Activated CD4-positive, alpha-beta T cell treated with anti-CD3 and anti-CD28 coated beads, Interleukin-2, amount 50 U/mL, for 1 hour (primary cell): ENCODE measurements at regions not wholly inside any gene's neighbourhood (a gene's known extent, or its start where the extent isn't known, plus 50 kb on each side); places are given as distances from the start of the nearest gene placed in this dataset.

ENCODE experiments used
- DNase-seq: peaks from one replicate; pipeline ENCODE4 v3.0.0-alpha.2; 2020

GRCh38 chr16:85174871-85175723 is 62.8 kb upstream of the CIBAR2 start:
- DNase-seq, result no peak

DNA sequence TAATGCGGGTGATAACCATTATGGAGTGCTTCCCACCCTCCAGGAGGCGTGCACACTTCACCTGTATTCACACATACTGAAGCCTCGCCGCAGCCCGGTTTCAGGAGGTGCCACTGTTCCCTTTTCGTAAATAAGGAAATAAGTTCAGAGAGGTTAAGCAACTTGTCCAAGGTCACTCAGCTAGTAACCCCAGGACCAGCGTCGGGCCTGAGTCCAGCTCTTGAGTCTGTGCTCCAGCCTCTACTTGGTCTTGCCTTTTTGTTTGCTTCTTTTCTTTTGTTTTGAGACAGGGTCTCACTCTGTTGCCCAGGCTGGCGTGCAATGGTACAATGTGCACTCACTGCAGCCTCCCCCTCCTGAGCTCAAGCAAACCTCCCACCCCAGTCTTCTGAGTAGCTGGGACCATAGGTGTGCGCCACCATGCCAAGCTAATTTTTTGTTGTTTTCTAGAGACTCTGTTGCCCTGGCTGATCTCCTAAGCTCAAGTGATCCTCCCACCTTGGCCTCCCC is 63.5 kb upstream of the CIBAR2 start:
- no peak for DNase-seq

DNA sequence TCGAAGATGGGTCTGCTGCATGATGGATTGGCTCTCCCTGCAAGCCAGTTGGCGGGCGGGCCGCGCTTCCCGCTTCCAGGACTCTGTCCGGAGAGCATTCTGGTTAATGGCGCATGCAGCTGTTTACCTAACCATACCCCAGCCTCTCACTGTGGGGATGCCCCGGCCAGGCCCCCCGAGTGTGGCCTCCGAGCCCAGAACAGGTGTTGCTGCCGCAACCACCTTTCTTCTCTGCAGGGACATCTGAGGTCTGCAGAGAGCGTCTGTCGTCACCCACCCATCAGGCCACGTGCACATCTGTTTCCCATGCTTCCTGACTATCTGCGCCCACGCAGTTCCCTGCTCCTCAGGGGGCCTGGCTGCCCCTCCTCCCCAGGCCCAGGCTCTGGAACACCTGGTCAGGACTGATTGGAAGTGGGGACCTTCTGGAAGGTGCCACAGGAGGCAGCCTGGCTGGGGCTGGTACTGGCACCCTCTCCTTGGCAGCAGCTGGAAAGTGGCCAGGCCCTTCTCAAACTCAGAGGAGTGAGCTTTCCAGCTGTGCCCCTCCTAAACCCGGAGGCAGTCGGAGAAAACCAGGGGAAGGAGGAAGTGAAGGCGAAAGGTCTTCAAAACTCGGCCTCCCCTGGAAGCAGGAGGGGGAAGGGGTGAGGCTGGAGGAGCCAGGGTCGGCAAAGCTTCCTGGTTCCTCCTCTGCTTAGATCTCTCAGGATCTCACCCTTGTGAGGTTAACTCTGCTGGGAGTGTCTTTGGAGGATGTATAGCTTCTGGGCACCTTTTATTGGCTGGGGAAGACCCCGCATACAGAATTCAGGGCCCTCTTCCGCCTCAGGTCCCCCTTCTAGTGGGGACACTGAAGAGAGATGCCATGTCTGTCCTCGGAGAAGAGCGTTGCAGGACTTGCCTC is 64.5 kb upstream of the CIBAR2 start:
- DNase-seq, result no peak

DNA sequence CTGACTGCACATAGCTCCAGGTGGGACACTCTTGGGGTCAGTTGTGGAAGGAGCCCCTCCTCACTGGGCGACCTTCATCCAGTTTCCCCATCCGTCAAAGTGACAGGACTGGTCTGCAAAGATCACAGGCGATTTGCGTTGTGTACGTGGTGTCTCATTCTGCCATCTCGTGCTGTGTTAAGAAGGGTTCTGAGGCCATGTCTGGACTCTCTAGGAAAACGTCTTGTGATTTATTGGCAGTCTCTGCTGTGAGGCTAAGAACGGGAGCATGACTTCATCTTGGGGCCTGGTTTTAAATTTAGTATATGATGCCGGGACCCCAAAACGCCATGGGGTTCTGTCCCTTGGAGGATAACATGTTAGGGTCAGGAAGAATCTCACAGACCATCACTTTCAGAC is 65.2 kb upstream of the CIBAR2 start:
- no peak for DNase-seq

DNA sequence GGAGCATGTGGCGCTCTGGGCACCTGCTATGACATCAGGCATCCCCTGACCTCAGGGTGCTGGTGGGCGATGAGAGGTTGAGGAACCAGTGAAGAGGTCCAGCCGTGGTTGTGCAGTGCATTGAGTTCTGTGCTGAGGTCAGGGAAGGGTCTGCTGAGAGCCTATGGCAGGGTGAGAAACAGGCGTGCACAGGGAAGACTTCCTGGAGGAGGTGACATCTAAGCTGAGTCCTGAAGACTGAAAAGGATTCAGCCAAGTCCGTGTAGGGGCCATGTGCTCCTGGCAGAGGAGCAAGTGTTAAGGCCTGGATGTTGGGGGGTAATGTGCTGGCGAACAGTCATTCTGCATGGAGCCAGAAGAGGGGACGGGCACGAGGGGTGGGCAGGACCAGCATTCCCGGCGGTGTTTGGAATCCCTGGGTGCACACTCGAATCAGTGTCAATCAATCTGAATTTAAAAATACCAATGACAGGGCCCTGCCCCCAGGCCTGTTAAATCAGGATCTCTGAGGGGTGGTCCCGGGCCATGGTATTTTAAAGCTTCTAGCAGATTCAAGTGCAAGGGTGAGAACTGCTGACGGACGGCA is 65.8 kb upstream of the CIBAR2 start:
- no peak for DNase-seq

DNA sequence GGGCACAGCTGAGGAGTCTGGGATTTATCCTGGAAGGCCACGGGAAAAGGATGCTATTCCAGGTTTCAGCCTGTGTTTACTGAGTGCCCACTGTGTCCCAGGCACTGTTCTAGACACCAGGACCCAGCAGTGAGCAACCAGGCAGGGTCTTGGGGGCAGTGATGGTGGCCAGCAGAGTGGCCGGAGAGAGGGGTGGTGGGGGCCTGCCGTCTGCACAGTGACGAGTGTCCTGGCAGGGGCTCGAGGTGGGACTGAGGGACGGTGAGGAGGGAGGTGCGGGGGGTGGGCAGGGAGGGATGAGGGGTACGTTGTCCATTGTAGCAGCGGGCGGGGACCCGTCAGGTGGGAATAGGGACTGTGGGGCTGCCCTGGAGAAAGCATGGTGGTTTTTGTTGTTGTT is 66.3 kb upstream of the CIBAR2 start:
- DNase-seq, result no peak

DNA sequence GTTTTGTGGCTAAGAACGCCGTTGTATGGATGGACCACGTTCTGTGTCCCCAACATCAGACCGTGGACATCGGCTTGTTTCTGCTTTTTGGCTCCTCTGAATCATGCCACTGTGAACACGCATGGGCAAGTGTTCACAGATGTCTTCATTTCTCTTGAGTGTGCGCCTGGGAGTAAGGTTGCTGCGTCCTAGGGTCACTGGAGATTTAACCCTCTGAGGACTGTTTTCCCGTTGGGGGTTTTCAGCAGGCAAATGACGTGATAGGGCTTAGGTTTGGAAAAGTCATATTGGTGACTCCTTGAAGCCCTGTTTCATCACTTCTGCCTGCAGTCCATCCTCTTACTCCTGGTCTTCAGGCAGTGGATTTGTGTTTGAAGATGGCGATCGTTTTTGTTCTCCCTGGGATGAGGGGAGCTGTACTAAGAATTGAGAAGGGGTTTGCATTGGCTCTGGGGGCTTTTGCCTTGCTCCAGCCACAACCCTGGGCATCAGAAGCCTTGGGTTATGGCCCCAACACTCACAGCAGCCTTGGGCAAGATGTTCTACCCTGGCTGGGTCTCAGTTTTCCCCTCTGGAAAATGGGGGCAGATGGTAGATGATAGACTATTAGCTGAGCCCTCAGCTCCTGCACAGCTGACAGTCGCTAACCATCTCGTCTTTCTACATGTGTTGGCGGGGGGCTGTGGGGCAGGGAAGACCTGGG is 67.2 kb upstream of the CIBAR2 start:
- DNase-seq, result no peak

- no peak for DNase-seq
Observed at GRCh38 chr16:85180047-85180826, 68.0 kb upstream of the CIBAR2 start.

- DNase-seq, result no peak
Observed at GRCh38 chr16:85180827-85181738, 68.8 kb upstream of the CIBAR2 start.

DNA sequence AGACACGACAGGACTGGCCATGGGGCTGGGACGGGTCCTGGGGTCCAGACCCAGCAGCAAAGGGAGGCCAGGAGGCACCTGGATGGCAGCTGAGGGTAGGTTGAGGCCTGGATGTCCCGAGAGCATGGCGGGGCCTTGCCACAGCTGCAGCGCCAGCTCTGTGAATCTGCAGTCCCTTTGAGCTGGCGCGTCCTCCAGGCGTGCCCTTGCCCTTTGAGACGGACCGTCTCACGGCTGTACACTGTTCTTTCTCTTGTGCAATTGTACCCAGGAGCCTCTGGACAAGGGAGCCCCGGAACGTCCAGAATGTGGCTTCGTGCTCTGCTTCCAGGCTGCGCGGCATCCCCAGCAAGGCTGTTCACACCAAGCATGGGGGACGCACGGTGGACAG is 69.5 kb upstream of the CIBAR2 start:
- DNase-seq, result no peak

DNA sequence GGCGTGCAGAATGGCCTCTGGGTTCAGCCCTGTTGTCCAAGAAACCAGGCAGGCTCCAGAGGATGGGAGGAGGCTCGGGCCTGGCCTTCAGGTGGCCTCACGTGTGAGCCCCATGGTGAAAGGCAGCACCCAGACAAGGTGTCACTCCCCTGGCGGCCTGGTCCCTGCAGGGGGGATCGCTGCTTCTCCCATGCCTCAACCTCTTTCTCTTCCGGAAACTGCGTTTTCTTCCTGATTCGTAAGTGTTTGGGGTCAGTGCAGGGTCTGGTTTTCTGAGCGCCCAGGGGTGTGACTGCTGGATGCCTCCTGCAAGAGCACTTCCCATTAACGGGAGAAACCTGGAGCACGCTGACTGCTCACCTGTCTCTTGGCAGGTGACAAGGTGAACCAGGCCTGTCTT is 70.0 kb upstream of the CIBAR2 start:
- no peak for DNase-seq

DNA sequence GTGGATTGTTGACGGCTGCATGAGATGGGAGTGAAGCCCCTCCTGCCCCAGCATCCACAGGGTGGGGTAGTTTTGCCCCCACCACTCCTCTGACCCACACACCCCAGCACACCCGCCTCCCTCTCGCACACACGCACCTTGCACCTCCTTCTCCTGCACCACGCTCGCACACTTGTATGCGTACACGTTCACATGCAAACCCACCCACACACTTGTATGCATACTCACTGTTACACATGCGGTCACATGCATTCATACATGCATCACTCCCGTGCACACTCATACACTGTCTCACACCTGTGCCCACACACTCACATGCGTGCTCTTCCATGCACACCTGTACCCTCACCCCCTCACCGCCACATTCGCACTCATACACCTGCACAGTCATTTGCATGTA is 70.5 kb upstream of the CIBAR2 start:
- DNase-seq, result no peak

- DNase-seq, result no peak
Observed at GRCh38 chr16:85183564-85183963, 71.3 kb upstream of the CIBAR2 start.

- DNase-seq, result no peak
Observed at GRCh38 chr16:85184404-85184803, 72.1 kb upstream of the CIBAR2 start.

DNA sequence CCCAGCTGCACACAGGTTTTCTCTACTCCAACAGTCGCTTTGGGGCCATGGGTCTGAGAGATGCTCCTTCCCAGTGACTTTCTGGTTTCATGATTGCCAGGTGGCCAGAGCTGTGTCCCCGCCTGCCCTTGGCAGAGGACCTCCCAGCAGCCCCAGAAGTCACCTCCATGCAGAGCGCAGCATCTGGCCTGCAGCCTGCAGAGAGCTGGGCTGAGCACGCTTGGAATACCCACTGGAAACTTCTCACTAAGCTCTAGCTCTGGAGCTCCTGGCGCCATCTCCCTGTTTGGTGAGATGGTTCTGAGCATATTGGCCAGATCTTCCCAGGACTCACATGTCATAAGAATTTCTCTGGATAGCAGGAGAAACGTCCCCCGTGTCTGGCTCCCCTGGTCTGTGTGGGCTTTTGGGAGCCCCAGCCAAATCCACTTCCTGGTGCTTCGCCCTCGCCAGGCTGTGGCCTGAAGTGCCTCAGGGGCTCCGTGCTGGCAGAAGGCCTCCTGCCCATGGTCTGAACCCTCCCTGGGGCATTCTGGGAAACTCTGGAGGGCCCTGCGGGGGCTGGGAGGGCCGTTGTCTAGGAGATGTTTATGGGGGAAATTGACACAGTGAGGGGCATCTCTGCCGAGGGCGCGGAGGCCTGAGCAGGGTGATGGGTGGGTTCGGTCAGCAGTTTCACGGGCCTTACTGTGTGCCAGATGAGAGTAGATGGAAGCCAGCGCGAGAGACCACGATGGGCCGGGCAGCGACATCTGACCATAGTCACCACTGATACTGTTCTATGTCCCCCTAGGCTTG is 73.2 kb upstream of the CIBAR2 start:
- DNase-seq, result no peak

GRCh38 chr16:85187002-85187401 is 74.7 kb upstream of the CIBAR2 start:
- DNase-seq, result no peak

- DNase-seq, result no peak
Observed at GRCh38 chr16:85187447-85187846, 75.2 kb upstream of the CIBAR2 start.

- no peak for DNase-seq
Observed at GRCh38 chr16:85187886-85188285, 75.6 kb upstream of the CIBAR2 start.

DNA sequence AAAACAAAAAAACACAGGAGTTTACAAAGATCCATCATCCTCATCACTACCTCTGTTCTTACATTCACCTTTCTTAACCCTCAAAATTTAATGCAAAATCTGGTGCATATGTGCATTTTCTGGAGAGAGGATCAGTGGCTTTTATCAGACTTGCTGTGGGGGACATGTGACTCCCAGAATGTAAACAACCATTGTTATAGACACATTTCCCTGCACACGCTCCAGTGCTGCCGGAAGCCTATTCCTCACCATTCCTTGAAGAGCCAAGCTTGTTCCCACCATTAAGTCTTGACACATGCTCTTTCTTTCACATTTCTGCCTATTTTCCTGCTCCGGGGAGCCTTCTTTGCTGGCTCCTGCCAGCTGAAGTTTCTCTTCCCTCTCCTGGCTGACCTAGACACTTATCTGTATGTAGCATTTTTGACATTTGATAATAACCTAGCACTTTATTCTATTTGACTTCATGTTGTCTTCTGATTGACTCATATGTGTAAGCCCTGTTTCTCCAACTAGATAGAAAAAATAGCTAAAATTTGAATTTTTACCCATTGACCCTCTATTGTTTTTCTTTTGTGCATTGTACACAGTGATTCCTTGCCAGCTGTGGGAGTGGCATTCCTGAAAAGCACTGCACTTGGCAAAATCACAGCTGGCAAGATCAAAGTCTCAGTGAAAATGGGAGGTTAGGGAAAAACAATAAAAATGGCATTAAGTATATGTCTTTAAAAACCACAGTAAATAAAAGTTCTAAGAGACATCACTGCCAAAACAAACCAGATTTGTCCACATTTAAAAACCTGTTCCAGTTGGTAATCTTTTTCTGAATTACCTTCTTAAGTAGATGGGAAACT is 76.8 kb upstream of the CIBAR2 start:
- no peak for DNase-seq
